ENCODE measurements at regions not wholly inside any gene's neighbourhood (a gene's known extent, or its start where the extent isn't known, plus 50 kb on each side); places are given as distances from the start of the nearest gene placed in this dataset.
A peak's percentile ranks its signal among the peaks of the same experiment; 100 is the strongest.
"Not testable (repeated sequence)": the region's sequence is repeated elsewhere in the genome, so short reads cannot be mapped to it uniquely, and the experiment has no call there.

GRCh38 chr21:6464419-6464818 is 4057.0 kb upstream of the TPTE start:
- H3K9me3 ChIP-seq; H3K36me3 ChIP-seq; DNase-seq; H3K4me3 ChIP-seq; H3K27ac ChIP-seq; H3K4me1 ChIP-seq; H3K27me3 ChIP-seq; intact Hi-C loops (cut with DNase I): not testable (repeated sequence)
- WGBS (ENCODE audit: insufficient coverage, low coverage, low lambda C conversion rate, missing lambda C conversion rate) = no CpG with 5 or more reads among the region's 11 CpGs
- ATAC-seq = peak; percentile 44 to 62 (median 60)

GRCh38 chr21:6466081-6466698 is 4055.2 kb upstream of the TPTE start:
- intact Hi-C loops (cut with DNase I); DNase-seq; H3K4me1 ChIP-seq; H3K27ac ChIP-seq; H3K9me3 ChIP-seq; H3K4me3 ChIP-seq; H3K27me3 ChIP-seq; H3K36me3 ChIP-seq: not testable (repeated sequence)
- ATAC-seq = peak; percentile 34 to 54 (median 48)
- no CpG with 5 or more reads among the region's 62 CpGs for WGBS (ENCODE audit: insufficient coverage, low coverage, low lambda C conversion rate, missing lambda C conversion rate)

- H3K27me3 ChIP-seq; H3K9me3 ChIP-seq; H3K4me3 ChIP-seq; intact Hi-C loops (cut with DNase I); H3K4me1 ChIP-seq; H3K27ac ChIP-seq; H3K36me3 ChIP-seq; DNase-seq: not testable (repeated sequence)
- peak; percentile 3 to 36 (median 12) for ATAC-seq
- WGBS (ENCODE audit: insufficient coverage, low coverage, low lambda C conversion rate, missing lambda C conversion rate) = no CpG with 5 or more reads among the region's 33 CpGs
These were observed 4054.7 kb upstream of the TPTE start for GRCh38 chr21:6466707-6467106.

- peak; percentile 30 to 67 (median 62) for ATAC-seq
- H3K27ac ChIP-seq; H3K27me3 ChIP-seq; H3K9me3 ChIP-seq; H3K4me1 ChIP-seq; intact Hi-C loops (cut with DNase I); DNase-seq; H3K4me3 ChIP-seq; H3K36me3 ChIP-seq: not testable (repeated sequence)
- WGBS (ENCODE audit: insufficient coverage, low coverage, low lambda C conversion rate, missing lambda C conversion rate) = no CpG with 5 or more reads among the region's 60 CpGs
These were observed 4054.1 kb upstream of the TPTE start for GRCh38 chr21:6467189-6467774.

- DNase-seq; H3K9me3 ChIP-seq; H3K4me1 ChIP-seq; H3K36me3 ChIP-seq; H3K4me3 ChIP-seq; intact Hi-C loops (cut with DNase I); H3K27ac ChIP-seq; H3K27me3 ChIP-seq: not testable (repeated sequence)
- WGBS (ENCODE audit: insufficient coverage, low coverage, low lambda C conversion rate, missing lambda C conversion rate) = no CpG with 5 or more reads among the region's 55 CpGs
- ATAC-seq = peak in 1 of 4 donors; percentile 12
These were observed 4053.5 kb upstream of the TPTE start for GRCh38 chr21:6467907-6468306.

GRCh38 chr21:6468331-6468860 is 4053.0 kb upstream of the TPTE start:
- DNase-seq = peak in 1 of 3 donors; percentile 13
- ATAC-seq; H3K36me3 ChIP-seq; intact Hi-C loops (cut with DNase I); H3K9me3 ChIP-seq; H3K27ac ChIP-seq; H3K4me1 ChIP-seq; H3K4me3 ChIP-seq; H3K27me3 ChIP-seq: not testable (repeated sequence)
- no CpG with 5 or more reads among the region's 34 CpGs for WGBS (ENCODE audit: insufficient coverage, low coverage, low lambda C conversion rate, missing lambda C conversion rate)

GRCh38 chr21:6474250-6474968 is 4047.0 kb upstream of the TPTE start:
- intact Hi-C loops (cut with DNase I); H3K9me3 ChIP-seq; H3K36me3 ChIP-seq; H3K4me3 ChIP-seq; H3K27me3 ChIP-seq; ATAC-seq; H3K27ac ChIP-seq; H3K4me1 ChIP-seq; DNase-seq: not testable (repeated sequence)
- WGBS (ENCODE audit: insufficient coverage, low coverage, low lambda C conversion rate, missing lambda C conversion rate) = no CpG with 5 or more reads among the region's 25 CpGs

- H3K9me3 ChIP-seq; H3K36me3 ChIP-seq; DNase-seq; H3K27me3 ChIP-seq; H3K4me3 ChIP-seq; H3K27ac ChIP-seq; intact Hi-C loops (cut with DNase I); ATAC-seq; H3K4me1 ChIP-seq: not testable (repeated sequence)
- no CpG with 5 or more reads among the region's 17 CpGs for WGBS (ENCODE audit: insufficient coverage, low coverage, low lambda C conversion rate, missing lambda C conversion rate)
These were observed 4040.3 kb upstream of the TPTE start for GRCh38 chr21:6481116-6481515.

GRCh38 chr21:6482616-6483015 is 4038.8 kb upstream of the TPTE start:
- WGBS (ENCODE audit: insufficient coverage, low coverage, low lambda C conversion rate, missing lambda C conversion rate) = no CpG with 5 or more reads among the region's 3 CpGs
- H3K9me3 ChIP-seq; H3K4me1 ChIP-seq; intact Hi-C loops (cut with DNase I); H3K27ac ChIP-seq; H3K27me3 ChIP-seq; H3K4me3 ChIP-seq; ATAC-seq; H3K36me3 ChIP-seq; DNase-seq: not testable (repeated sequence)

GRCh38 chr21:6483645-6484044 is 4037.7 kb upstream of the TPTE start:
- H3K4me1 ChIP-seq; intact Hi-C loops (cut with DNase I); DNase-seq; H3K27me3 ChIP-seq; H3K4me3 ChIP-seq; H3K9me3 ChIP-seq; H3K27ac ChIP-seq; ATAC-seq; H3K36me3 ChIP-seq: not testable (repeated sequence)
- WGBS (ENCODE audit: insufficient coverage, low coverage, low lambda C conversion rate, missing lambda C conversion rate) = no CpG with 5 or more reads among the region's 4 CpGs

GRCh38 chr21:6486821-6487220 is 4034.6 kb upstream of the TPTE start:
- H3K9me3 ChIP-seq; H3K4me1 ChIP-seq; H3K27ac ChIP-seq; DNase-seq; ATAC-seq; intact Hi-C loops (cut with DNase I); H3K27me3 ChIP-seq; H3K36me3 ChIP-seq; H3K4me3 ChIP-seq: not testable (repeated sequence)
- WGBS (ENCODE audit: insufficient coverage, low coverage, low lambda C conversion rate, missing lambda C conversion rate) = no CpG with 5 or more reads among the region's 26 CpGs
